ENCODE measurements at regions not wholly inside any gene's neighbourhood (a gene's known extent, or its start where the extent isn't known, plus 50 kb on each side); places are given as distances from the start of the nearest gene placed in this dataset.

DNA sequence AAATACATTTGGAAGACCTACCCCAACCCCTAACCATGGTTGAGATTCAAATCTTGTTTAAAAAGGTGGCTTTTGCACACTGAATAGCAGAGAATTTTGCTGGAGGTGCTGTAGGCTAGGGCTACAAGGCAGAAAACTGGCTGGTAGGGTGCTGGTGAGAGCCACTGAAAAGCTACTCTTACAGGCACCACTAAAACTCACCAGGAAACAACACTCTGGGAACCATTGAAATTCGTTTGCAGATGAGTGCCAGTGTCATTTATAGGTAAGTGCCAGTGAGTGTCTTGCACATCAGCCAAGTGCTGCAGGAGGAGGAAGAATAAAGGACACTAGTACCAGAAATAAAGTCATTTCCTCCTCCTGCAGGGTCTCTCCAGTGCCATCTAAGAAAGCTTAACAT lies 610.2 kb downstream of the ZNF385D start:
- DNase-seq (ENCODE audit: low spot score) = no peak

DNA sequence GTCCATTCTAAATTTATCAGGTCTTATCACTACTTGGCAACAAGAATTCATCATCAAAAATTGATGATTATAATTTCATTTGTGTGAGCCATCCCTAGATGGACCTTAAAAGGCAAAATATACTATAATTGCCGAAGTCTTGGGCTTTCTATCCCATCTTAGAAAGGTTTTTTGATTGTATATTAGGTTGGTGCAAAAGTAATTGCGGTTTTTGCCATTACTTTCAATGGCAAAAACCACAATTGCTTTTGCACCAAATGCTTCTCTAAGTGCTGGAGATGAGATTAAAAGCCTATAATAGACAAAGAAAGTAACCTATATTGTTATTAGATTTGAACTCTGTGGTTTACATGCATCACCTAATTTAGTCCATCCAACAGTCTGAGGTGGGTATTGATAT lies 612.9 kb downstream of the ZNF385D start:
- DNase-seq (ENCODE audit: low spot score) = no peak

DNA sequence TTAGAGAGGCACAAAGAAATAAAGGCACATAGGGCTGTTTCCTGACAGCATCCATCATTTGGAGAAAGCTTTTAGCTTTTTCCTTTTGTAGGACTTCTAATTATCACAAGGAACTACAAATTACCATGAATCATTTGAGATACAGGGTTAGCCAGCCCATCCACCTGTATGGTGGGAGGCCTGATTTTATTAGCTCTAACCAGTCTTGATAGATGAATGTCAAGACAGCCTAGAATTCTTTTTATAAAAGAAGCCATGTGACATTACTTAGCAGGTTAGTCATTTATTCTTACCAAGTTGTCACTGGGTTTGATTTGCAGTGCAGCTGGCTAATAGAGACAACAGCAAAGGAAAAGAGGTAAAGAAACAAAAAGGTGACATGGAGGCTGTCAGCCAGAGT lies 618.1 kb downstream of the ZNF385D start:
- no peak for DNase-seq (ENCODE audit: low spot score)

DNA sequence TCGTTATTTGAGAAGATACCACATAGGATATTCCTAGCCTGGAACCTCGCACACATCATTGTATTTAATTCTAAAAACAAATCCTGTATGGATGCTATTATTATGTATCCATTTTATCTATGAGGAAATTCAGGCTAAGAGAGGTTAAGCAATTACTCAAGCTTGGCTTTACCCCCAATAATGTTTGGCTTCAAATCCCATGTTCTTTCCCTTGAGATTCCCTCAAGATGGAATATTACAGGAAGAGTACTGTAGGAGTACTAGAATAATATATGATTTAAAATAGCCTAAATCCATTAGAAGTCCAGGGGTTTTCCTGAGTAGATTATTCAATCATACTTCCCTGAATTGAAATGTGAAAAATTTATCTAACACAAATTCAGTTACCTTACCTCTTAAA lies 630.2 kb downstream of the ZNF385D start:
- no peak for DNase-seq (ENCODE audit: low spot score)

DNA sequence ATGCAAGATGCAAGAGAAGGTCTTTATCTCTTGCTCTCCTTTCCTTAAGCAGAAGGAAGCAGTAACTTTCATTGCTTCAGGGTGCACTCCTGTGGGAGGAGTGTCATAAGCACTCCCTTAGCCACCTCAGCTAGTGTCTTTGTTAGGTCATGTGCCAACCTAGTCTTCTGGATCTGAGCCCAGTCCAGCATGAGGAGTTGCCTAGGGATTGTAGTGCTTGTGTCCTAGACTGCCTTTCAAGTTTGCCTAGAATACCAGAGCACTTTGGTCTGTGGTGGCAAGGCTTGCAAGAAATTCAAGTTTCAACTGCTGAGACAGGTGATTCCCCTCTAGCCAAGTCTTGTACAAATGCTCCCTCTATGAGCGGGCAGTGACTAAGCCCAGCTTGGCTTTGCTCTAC lies 633.6 kb downstream of the ZNF385D start:
- no peak for DNase-seq (ENCODE audit: low spot score)

DNA sequence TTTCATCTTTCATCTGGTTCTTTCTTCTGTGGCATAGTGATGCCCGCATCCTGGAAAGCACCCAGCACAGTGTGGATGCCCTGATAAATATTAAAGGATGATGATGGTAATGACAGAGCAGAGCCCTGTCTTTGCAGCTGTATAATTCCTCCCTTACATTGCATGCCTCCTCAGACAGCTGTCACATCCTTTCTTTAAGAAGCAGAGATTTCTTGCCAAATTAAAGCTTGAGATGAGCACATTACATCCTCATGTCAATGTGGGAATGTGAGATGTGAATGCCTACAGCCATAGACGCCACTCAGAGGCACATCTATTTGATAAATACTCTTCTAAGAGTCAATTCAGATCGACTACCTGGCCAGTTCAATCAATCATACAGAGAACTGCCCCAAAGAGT lies 642.0 kb downstream of the ZNF385D start:
- DNase-seq (ENCODE audit: low spot score) = no peak

DNA sequence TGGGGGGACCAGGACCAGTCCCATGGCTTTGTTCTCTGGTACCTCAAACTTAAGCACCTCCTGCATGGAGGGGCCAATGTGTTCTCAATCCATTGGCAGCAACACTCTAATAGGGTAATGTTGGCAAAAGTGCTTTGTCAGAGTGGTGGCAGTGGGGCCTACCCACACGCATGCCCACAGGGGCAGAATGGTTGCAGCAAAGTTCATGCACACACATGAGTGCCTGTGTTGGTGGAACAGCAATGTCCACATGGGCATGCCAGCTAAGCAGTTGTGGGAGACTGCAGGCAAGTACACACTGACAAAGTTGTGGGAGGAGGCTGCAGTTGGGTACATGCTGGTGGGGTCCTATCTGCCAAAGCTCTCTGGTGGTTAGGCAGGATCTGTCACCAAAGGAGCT lies 645.2 kb downstream of the ZNF385D start:
- DNase-seq (ENCODE audit: low spot score) = no peak

DNA sequence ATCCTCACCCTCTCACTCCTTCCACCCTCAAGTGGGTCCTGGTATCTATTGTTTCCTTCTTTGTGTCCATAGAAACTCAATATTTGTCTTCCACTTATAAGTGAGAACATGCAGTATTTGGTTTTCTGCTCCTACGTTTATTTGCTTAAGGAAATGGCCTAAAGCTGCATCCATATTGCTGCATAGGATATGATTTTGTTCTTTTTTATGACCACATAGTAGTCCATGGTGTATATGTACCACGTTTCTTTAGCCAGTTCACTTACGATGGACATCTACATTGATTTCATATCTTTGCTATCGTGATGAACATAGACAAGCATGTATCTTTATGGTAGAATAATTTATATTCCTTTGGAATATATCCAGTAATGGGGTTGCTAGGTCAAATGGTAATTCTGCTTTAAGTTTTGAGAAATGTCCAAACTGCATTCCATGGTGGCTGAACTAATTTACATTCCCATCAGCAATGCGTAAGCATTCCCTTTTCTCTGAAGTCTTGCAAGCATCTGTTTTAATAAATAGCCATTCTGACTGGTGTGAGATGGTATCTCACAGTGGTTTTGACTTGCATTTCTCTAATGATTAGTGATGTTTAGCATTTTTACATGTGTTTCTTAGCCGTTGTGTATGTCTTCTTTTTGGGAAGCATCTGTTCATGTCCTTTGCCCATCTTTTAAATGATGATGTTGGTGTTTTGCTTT lies 650.2 kb downstream of the ZNF385D start:
- no peak for DNase-seq (ENCODE audit: low spot score)

DNA sequence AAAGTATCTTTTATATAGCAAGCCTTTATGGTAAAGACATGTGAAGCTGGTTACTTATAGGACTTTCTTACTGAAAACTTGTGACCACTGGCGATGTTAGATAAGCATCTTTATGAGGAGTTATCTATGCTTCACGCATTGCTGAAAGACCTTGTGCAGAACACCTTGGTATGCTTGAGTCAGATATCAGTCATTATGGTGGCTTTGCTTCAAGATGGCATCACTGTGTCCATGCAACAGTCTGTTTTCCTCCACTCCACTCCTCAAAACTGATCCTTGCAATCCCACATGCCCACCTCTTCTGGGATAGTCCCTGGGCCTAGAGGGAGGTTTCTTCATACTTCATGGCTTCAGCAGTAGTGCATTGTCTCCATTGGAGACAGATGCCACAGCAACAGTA lies 656.3 kb downstream of the ZNF385D start:
- no peak for DNase-seq (ENCODE audit: low spot score)

DNA sequence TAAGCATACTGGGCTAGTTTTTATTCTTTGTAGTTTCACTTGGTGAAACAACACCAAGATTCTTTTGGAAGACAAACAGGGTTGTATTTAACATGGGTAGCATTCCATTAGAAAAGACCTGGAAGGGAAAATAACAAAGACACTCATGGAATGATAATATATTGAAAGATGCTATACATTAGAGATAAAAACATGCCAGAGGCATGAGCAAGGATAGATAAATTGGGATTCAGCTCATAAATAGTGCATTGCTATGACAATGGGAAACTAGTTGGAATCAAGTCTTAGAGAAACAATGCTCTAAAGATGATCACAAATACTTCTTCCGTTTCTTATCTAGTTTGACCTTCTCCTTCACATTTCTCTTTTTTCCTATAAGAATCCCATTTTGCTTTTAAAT lies 677.4 kb downstream of the ZNF385D start:
- DNase-seq (ENCODE audit: low spot score) = no peak

DNA sequence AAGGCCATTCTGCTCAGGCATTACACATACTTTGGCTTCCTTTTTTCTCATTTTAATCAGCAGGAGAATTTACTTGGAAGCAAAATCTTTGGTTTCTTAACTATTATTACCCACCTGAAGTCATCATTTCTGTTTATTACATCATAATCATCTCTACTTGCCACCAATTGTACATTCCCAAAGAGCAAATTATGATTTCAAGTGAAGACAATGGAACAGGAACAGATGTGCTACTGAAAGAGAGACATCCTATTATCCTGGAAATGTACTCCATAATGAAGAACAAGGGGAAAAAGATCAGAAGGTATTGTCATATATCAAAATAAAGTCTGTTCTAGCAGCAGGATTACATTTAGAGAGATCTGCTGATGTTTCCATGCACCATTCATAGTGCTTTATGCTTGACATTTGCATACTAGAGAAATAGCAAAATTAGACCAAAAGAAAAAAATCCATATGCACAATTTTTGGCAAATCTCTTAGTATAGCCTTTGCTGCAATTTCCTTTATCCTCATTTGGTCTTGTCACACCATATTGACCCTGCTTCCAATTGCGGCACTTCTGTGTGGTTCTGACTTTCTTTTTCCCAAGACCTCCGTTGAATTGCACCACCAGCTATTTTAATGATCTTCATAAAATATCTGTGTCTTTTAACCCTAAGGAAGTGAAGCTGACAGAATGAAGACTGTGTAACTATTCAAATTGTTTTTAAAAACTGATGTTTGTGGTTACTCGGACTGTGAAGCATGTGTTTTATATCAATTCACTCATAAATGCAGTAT lies 683.8 kb downstream of the ZNF385D start:
- no peak for DNase-seq (ENCODE audit: low spot score)

DNA sequence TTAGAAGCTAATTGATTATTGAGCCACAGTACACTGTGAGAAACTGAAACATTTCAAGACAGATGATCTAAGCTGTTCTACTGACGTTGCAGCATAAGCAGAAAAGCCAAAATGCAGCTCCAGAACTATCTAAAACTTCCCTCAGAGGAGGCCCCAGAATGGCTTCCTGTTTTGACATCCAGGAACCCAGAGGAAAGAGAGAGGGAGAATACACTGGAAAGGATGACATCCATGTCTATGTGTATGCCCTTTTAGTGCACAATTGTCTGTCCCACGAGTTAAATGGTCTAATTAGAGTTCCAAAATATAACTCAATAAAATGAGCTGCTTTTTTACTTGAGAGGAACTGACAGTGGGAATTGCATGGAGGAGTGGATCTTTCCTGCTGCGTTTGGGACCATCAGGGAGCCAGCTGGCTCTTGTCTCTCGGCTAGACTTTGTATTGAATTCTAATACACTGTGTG lies 688.1 kb downstream of the ZNF385D start:
- no peak for DNase-seq (ENCODE audit: low spot score)

DNA sequence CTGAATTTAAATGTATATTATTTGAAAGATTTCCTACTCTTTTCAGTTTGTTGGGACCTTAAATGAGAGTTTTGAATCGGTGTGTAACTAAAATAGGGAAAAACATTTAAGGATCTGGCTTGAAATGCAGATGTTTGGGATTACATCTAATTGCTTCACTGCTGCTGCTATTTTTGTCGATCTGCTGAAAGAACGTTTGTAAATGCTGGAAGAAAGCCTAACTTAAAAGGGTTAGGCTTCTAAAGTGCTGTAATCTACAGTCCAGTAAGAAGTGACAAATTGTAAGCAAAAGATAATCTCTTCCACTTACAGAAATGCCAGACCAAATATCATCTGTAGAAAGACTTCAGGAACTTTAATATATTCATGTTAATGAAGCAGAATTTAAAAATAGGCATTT lies 691.6 kb downstream of the ZNF385D start:
- peak; percentile 30 for DNase-seq (ENCODE audit: low spot score)

DNA sequence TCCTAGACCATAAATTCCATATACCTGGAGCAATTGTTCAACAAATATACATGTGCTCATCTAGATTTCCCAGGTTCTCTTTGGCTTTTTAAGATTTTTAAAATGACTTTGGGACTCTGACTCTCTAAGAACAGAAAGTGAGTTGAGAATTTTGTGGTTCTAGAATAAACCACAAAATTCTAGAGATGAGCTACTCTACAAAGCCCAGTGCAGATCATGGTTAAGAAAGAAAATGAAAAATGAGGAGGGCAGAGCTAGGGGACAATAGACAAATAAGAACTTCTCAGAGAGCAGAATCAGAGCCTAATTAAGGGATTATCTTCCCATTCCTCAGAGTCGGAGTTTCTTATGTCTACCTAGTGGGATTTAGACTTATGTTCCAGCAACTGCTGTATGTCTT lies 694.7 kb downstream of the ZNF385D start:
- no peak for DNase-seq (ENCODE audit: low spot score)

DNA sequence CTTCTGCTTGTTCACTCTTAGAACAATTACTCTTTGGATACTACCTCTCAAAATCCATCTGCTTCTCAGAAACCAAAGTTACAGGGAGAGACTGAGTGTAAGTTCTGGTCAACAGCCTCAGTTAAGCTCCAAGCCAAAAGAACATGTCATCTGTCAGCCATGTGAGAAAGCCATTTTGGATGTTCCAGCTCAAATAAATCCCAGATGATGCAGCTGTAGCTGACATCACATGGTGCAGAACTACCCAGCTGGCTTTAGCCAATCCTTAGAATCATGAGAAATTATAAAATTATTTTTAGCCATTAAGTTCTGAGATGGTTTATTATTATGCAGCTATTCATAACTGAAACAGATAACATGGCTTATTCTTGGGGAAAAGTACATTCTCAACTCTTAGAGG lies 696.0 kb downstream of the ZNF385D start:
- DNase-seq (ENCODE audit: low spot score) = no peak

DNA sequence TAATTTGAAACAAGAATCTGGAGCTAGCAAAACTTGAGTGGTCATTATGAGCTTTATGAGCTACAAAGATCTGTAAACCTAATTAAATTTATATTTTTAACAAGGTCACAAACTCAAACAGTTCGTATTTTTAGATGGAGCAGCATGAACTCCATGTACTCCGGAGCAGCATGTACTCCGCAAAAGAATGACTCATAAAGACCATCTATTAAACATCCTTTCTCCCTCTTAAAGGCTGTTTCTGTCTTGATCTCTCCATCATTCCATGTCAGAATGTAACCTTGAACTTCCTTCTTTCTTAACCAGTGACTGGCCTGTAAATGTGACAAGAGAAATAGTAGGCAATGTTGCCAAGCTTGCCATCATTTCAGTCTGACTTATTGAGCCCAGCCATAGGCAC lies 696.9 kb downstream of the ZNF385D start:
- DNase-seq (ENCODE audit: low spot score) = no peak

DNA sequence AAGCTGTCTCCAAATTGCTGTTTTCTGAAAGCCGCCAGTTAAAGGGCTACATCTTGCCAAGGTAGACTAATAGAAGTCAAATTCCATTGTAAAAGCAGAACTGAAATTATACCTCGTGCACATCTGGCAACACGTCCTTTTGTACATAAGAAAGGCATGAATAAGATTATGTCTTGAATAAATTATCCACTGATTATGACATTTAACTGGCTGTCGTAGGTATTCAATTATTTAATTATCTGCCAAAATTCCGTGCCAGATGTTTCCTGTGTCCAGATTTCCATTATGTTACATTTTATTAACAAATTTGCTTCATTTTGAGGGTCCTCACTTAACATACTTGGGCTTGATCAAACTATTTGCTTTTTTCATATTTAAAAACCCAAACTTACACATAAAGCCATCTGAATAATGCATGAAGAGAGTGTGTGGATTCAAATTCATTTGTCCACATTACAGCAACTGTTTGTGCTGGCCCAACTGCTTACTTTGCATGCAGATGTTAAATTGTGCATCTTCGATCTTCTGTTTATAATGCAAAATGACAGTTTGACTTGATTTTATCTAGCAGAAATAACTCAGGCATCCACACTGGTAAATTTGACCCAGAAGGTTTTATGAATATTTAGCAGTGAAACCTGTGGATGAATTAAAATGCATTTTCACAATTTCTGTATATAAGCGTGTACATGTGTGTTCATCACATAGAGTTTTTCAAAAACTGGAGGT lies 701.5 kb downstream of the ZNF385D start:
- no peak for DNase-seq (ENCODE audit: low spot score)

DNA sequence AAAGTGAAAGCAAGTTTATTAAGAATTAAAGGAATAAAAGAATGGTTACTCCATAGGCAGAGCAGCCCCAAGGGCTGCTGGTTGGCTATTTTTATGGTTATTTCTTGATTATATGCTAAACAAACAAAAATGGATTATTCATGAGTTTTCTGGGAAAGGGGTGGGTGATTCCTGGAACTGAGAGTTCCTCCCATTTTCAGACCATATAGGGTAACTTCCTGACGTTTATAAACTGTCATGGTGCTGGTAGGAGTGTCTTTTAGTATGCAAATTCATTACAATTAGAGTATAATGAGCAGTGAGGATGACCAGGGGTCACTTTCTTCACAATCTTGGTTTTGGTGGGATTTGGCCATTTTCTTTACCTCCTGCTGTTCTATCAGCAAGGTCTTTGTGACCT lies 707.9 kb downstream of the ZNF385D start:
- no peak for DNase-seq (ENCODE audit: low spot score)

DNA sequence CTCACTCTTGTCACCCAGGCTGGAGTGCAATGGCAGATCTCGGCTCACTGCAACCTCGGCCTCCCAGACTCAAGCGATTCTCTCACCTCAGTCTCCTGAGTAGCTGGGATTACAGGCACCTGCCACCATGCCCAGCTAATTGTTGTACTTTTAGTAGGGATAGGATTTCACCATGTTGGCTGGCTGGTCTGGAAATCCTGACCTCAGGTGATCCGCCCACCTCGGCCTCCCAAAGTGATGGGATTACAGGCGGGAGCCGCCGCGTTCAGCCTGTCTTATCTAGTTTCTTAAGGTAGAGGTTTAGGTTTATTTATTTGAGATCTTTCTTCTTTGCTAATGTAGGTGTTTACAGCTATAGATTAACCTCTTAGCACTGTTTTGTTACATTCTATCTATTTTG lies 708.8 kb downstream of the ZNF385D start:
- no peak for DNase-seq (ENCODE audit: low spot score)

DNA sequence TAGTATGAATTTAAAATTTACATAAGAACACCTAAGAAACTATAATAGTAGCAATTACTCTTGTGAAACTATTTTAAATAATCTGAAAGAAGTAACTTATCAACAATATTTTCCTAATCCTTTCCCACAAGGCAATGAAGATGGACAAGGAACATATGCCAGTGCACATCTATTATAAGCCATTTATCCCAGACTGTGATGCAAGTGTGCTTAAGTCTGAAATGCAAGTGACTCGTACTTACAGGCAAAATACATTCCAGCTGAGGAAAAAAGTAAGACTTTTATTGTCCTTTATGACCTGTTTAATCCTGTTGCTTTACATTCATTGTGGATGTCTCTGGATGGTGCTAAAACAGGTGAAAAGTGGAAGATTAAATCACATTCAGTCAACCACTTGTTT lies 709.4 kb downstream of the ZNF385D start:
- DNase-seq (ENCODE audit: low spot score) = peak; percentile 38

DNA sequence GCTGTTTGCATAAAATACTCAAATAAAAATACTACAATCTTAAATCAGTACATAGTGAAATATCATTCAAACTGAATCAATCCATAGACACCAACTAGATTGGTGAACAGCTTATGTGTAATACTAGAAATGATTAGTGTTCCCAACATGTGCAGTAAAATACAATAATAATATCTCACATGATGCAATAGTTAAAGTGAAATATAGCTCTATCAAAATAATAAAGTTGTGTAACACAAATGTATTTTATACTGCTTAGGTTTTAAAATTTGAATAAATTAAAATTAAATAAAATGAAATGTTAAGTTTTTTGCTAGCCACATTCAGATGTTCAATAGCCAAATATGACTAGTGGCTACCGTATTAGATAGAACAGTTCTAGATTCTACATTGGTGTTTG lies 714.1 kb downstream of the ZNF385D start:
- no peak for DNase-seq (ENCODE audit: low spot score)

DNA sequence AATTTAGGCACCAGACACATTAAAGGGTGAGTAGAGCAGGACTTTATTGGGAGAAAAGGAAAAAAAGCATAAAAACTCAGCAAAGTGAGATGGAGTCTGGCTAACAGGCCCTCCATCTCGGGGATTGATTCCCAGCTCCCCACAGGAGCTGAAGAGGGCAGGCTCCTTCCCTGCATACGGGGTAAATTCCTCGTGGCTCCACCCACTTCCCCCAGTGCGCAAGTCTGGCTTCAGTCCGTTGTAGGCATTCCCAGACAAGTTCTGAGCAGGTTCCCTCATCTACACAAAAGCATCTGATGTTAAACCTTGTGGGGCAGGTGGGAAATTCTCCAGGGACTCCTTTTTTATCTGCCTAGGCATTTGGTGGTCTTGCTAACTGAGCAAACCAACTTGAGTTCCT lies 722.6 kb downstream of the ZNF385D start:
- DNase-seq (ENCODE audit: low spot score) = no peak

DNA sequence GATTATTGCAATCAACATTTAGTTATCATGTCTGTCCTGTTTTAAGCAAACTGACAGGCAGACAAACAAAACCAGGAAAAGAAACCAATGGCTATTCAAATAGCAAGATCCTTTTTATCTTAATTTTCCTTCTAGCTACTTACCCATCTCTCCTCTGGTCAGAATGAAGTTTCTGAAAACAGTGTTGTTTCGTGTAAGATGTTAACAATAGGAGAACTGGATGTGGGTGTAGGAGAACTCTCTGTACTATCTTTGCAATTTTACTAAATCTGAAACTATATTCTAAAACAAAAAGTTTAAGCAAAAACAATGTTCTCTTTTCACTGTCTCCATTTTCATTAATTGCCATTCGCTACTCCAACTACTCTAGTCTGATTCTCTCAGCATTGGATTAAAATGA lies 726.4 kb downstream of the ZNF385D start:
- no peak for DNase-seq (ENCODE audit: low spot score)

All from AG08395 (cell line).